Prostate gland (tissue), 2 donors: ENCODE measurements at regions not wholly inside any gene's neighbourhood (a gene's known extent, or its start where the extent isn't known, plus 50 kb on each side); places are given as distances from the start of the nearest gene placed in this dataset.

Experiments used
- DNase-seq: peaks from one replicate; pipeline ENCODE4 v3.0.0-alpha.2; 2019; ENCODE audit warnings: low spot score
- H3K27ac ChIP-seq, 2 donors: fragments of 200-600 bp; sonication (generic); 2 replicates each; pipeline ENCODE4 v1.5.1; 2017 to 2019
- H3K27me3 ChIP-seq: fragments of 200-600 bp; sonication (generic); replicated peaks from 2 replicates; pipeline ENCODE4 v1.5.1; 2019; ENCODE audit not compliant: insufficient read depth
- H3K36me3 ChIP-seq, 2 donors: fragments of 200-600 bp; sonication (generic); 1 replicate in 1 of 2; 2 replicates in 1 of 2; pipeline versions ENCODE4 v1.5.1 to v1.8.1; 2017 to 2019
- H3K4me1 ChIP-seq: fragments of 200-600 bp; sonication (generic); replicated peaks from 2 replicates; pipeline ENCODE4 v1.5.1; 2019
- H3K4me3 ChIP-seq, 2 donors: fragments of 200-600 bp; sonication (generic); 2 replicates each; pipeline ENCODE4 v1.5.1; 2017 to 2019
- H3K9me3 ChIP-seq: fragments of 200-600 bp; sonication (generic); 2 replicates; pipeline ENCODE4 v1.5.1; 2017
- CTCF ChIP-seq, 4 experiments: fragments of 200-600 bp in 2 of 4; fragments of 450-650 bp in 2 of 4; sonication (generic) in 2 of 4; IDR thresholded peaks; 1 replicate in 3 of 4; 2 replicates in 1 of 4; pipeline ENCODE4 v1.5.1; 2016 to 2019; ENCODE audit warnings: antibody characterized with exemption in 4 of 4, mild to moderate bottlenecking in 2 of 4, moderate library complexity in 2 of 4
- POLR2A ChIP-seq: fragments of 450-650 bp; IDR thresholded peaks from one replicate; pipeline ENCODE4 v1.6.1; 2016; ENCODE audit warnings: antibody characterized with exemption, mild to moderate bottlenecking
- POLR2AphosphoS5 ChIP-seq: sonication (generic); formaldehyde crosslinking; IDR thresholded peaks from one replicate; pipeline ENCODE4 v1.6.1; 2017; ENCODE audit warnings: antibody characterized with exemption
- WGBS: methylation state at CpG from one replicate; pipeline ENCODE4 v1.1.5; 2018; 5-methylcytosine and 5-hydroxymethylcytosine counted together
- intact Hi-C: fragments of 100-400 bp; cut with DNase I; formaldehyde crosslinking; loops from one replicate; pipeline ENCODE4 v1.14.2; 2022

GRCh38 chr2:203812294-203813221 lies 55.0 kb upstream of the CTLA4 start:
- intact Hi-C loops: loop anchor here (10.0 kb wide), 1 partner anchor 92 kb away; no protein-coding TSS in a partner anchor
- no peaks in the 10 kb centered on the region for H3K27me3 ChIP-seq
- no peaks in the 10 kb centered on the region for H3K36me3 ChIP-seq
- H3K9me3 ChIP-seq: no peaks in the 10 kb centered on the region
- DNase-seq: no peak
- TF ChIP-seq CTCF (IDR thresholded peaks at IDR 0.05): no peak
- no peak for TF ChIP-seq POLR2A
- TF ChIP-seq POLR2AphosphoS5: no peak
- WGBS: 80% methylated on average over 11 of the region's 11 CpGs
- no peaks in the 10 kb centered on the region for H3K4me1 ChIP-seq
- no peak overlapping the region for H3K4me3 ChIP-seq
- peak overlapping the region in 1 of 2 donors; percentile 37 for H3K27ac ChIP-seq

- no peak for TF ChIP-seq POLR2AphosphoS5
- TF ChIP-seq CTCF (IDR thresholded peaks at IDR 0.05): no peak
- TF ChIP-seq POLR2A: no peak
- Histone ChIP-seq H3K27me3 (no peaks in the 10 kb centered on the region), H3K36me3 (no peaks in the 10 kb centered on the region), H3K4me3 (no peak overlapping the region), H3K9me3 (no peaks in the 10 kb centered on the region), H3K27ac (peak overlapping the region in 1 of 2 donors; percentile 37), H3K4me1 (no peaks in the 10 kb centered on the region)
- intact Hi-C loops: loop anchor here (10.0 kb wide), 1 partner anchor 91 kb away; no protein-coding TSS in a partner anchor
- DNase-seq: no peak
- 67% methylated on average over 1 of the region's 1 CpG for WGBS
Observed at GRCh38 chr2:203813684-203814083, 53.9 kb upstream of the CTLA4 start.

DNA sequence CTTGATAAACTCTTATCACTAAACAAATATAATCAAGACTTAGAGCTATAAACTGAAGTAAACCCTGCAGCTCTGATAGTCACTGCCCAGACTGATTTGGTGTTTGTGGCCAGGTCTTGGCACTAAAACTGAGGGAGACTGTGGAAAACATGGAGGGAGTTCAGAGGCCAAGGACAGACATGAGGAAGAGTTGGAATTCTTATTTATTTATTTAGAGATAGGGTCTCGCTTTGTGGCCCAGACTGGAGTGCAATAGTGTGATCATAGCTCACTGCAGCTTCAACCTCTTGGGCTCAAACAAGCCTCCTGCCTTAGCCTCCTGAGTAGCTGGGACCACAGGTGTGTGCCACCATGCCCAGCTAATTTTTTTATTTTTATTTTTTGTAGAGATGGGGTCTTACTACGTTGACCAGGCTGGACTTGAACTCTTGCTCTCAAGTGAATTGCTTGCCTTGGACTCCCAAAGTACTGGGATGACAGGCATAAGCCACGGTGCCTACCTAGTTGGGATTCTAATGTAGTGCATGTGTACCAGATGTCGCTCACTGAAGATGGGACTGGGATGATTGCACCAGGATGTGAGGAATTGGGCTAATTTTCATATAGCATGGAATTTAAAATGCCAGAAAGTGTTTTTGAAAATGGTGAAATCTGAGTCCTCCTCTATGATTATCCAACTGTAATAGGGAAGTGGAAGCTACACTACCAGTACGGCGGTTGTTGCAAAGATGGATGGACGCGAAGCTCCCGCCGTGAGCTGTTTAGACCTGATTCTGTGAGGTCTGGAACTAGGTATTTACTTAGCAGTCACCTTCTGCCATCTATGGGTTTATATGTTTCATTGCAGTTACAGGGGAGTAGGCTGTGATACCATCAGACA lies 52.7 kb upstream of the CTLA4 start:
- H3K36me3 ChIP-seq: no peaks in the 10 kb centered on the region
- TF ChIP-seq CTCF (IDR thresholded peaks at IDR 0.05): peak; percentile 22 to 83 (median 72)
- peak; percentile 54 for TF ChIP-seq POLR2AphosphoS5
- TF ChIP-seq POLR2A: no peak
- intact Hi-C loops: loop anchor here (5.0 to 10.0 kb wide), 2 partner anchors 90 to 333 kb away; no protein-coding TSS in a partner anchor
- no peaks in the 10 kb centered on the region for H3K27me3 ChIP-seq
- DNase-seq: peak; percentile 40
- no peaks in the 10 kb centered on the region for H3K9me3 ChIP-seq
- no peaks in the 10 kb centered on the region for H3K4me1 ChIP-seq
- 35% methylated on average over 10 of the region's 10 CpGs for WGBS
- no peak overlapping the region for H3K27ac ChIP-seq
- no peak overlapping the region for H3K4me3 ChIP-seq

DNA sequence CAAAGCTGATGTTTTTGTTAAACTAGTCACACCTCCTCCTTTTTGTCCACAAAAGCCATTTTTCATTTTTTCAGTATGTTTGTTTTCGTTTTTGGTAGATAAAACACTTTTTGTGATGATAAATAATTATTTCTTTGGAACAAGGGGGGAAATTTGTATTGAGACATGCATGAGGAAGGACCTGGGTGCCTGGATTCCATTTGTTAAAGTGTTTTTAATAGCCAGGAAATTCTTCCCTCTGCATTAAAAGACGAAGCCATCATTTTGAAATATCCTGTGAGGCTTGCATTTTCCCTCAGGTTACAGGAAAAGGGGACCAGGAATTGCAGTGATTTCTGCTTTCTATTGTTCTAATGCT lies 52.1 kb upstream of the CTLA4 start:
- H3K27ac ChIP-seq: no peak overlapping the region
- DNase-seq: no peak
- H3K4me1 ChIP-seq: no peaks in the 10 kb centered on the region
- H3K4me3 ChIP-seq: no peak overlapping the region
- no peaks in the 10 kb centered on the region for H3K9me3 ChIP-seq
- TF ChIP-seq POLR2AphosphoS5 (no peak), CTCF (IDR thresholded peaks at IDR 0.05) (no peak), POLR2A (no peak)
- intact Hi-C loops: loop anchor here (5.0 to 10.0 kb wide), 2 partner anchors 89 to 333 kb away; no protein-coding TSS in a partner anchor
- WGBS: 1% methylated on average over 2 of the region's 2 CpGs
- no peaks in the 10 kb centered on the region for H3K36me3 ChIP-seq
- no peaks in the 10 kb centered on the region for H3K27me3 ChIP-seq
